WI38 (cell line): ENCODE measurements at regions not wholly inside any gene's neighbourhood (a gene's known extent, or its start where the extent isn't known, plus 50 kb on each side); places are given as distances from the start of the nearest gene placed in this dataset.
"Not testable (repeated sequence)": the region's sequence is repeated elsewhere in the genome, so short reads cannot be mapped to it uniquely, and the experiment has no call there.

Source experiments
- H3K4me3 ChIP-seq: 2 replicates; pipeline ENCODE4 v1.5.1; 2011; ENCODE audit warnings: low read depth, mild to moderate bottlenecking, control low read depth, low read length
- TF ChIP-seq, protein P1 (sequence below): IDR thresholded peaks from 2 replicates; pipeline ENCODE4 v1.5.1; 2012; ENCODE audit warnings: low read depth, mild to moderate bottlenecking, control low read depth, low read length

DNA sequence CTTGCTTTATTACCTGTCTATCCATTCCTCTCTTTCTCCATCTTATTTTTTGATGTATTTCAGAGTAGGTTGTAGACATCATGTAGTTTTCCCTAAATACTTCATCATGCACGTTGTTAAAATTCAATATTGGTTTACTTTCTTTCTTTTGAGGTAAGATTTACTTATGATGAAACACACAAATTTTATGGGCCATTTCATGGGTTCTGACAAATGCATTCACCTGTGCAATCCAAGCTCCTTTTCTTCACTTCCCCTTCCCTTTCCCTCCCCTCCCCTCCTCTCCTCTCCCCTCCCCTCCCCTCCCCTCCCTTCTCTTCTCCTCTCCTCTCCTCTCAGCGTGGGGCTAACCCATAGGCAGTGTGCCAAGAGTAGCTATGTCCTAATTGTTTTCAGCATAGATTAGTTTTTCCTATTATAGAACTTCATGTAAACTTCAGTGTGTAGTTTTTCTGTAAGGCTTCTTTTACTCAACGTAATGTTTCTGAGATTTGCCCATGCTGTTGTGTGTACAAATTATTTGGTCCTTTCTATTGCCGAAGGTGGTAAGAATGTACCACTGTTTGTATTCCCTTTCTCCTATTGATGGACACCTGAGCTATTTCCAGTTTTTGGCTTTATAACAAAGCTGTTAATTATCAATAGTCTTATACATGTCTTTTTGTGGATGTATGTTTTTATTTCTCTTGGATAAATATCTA lies 92.9 kb upstream of the CLINT1 start:
- no peak overlapping the region for H3K4me3 ChIP-seq
- TF ChIP-seq, protein P1, sequence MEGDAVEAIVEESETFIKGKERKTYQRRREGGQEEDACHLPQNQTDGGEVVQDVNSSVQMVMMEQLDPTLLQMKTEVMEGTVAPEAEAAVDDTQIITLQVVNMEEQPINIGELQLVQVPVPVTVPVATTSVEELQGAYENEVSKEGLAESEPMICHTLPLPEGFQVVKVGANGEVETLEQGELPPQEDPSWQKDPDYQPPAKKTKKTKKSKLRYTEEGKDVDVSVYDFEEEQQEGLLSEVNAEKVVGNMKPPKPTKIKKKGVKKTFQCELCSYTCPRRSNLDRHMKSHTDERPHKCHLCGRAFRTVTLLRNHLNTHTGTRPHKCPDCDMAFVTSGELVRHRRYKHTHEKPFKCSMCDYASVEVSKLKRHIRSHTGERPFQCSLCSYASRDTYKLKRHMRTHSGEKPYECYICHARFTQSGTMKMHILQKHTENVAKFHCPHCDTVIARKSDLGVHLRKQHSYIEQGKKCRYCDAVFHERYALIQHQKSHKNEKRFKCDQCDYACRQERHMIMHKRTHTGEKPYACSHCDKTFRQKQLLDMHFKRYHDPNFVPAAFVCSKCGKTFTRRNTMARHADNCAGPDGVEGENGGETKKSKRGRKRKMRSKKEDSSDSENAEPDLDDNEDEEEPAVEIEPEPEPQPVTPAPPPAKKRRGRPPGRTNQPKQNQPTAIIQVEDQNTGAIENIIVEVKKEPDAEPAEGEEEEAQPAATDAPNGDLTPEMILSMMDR, result no peak

DNA sequence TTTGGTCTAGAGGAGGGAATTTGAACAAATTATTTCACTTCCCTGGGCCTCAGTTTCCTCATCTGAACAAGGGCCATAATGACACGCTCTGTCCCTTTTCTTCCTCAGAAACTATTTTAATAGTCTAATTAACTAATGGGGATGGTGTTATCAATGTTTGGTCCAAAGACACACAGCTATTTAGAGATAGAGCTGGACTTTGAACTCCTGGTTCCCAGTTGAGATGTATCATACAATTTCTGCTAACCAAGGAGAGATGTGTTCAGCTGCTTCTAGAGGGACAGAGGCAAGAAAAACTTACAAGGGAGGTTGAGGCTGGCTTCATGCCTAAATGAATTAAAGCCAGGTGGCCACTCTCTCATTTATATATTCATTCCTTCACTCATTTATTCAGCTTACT lies 90.6 kb upstream of the CLINT1 start:
- TF ChIP-seq, protein P1, result no peak

DNA sequence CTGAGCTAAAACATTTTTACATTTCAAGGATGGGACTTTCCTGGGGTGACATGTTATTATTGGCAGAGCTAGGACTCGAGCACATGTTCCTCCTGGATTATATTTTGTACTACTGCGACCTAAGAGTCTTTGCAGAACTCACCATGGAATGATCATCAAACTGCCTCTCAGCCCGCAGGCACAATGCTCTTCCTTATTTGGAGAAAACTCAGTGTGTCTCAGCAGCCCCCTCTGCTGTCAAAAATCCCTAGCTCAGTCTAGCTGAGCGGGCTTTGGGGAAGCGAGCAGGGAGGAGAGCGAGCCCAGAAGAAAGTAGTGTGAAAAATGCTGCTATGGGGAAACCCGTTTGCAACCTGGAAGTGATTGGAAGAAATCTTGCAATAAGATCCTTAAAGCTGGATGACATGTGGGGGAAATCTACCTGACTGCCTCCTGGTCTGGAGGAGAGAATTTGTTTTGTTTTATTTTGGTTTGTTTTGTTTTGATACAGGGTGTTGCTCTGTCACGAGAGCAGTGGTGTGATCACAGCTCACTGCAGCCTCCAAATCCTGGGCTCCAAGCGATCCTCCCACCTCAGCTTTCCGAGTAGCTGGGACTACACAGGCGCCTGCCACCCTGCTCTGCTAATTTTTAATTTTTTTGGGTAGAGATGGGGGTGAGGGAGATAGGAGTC lies 89.9 kb upstream of the CLINT1 start:
- peak overlapping the region; percentile 2; the same call in 1 of the 2 replicates for H3K4me3 ChIP-seq
- TF ChIP-seq, protein P1, result peak; percentile 76

More for the DNA sequence above, 90.6 kb upstream of the CLINT1 start:
- no peak overlapping the region for H3K4me3 ChIP-seq

DNA sequence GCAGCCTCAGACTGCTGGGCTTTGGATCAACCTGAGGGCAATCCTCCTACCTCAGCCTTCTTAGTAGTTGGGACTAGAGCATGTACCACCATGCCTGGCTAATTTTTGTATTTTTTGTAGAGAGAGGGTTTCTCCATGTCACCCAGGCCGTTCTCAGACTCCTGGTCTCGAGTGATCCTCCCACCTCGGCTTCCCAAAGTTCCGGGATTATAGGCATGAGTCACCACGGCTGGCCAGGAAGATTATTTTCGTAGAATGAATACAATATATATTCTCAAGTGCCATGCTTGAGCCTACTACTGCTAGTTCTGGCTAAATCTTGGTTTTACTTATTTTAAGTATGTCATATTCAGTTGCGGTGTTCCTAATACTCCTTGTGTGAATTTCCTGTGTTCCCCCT lies 88.2 kb upstream of the CLINT1 start:
- no peak overlapping the region for H3K4me3 ChIP-seq
- TF ChIP-seq, protein P1, result no peak

DNA sequence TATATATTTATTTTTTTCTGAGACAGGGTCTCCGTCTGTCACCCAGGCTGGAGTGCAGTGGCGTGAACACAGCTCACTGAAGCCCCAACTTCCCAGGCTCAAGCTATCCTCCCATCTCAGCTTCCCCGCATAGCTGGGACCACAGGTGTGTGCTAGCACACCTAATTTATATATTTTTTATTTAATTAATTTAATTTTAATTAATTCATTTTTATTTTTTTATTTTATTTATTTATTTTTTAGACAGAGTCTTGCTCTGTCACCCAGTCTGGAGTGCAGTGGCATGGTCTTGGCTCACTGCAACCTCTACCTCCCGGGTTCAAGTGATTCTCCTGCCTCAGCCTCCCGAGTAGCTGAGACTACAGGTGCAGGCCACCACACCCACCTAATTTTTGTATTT lies 86.9 kb upstream of the CLINT1 start:
- H3K4me3 ChIP-seq, result not testable (repeated sequence)

DNA sequence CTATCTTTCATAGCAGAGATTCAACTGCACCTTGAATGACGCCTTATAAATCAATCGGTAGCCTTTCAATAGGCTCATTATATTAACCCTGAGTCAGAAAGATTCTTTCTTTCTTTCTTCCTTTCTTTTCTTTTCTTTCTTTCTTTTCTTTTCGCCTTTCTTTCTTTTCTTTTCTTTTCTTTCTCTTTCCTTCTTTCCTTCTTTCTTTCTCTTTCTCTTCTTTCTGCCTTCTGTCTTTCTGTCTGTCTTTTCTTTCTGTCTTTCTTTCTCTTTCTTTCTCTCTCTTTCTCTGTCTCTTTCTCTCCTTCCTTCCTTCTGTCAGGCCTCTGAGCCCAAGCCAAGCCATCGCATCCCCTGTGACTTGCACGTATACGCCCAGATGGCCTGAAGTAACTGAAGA lies 86.0 kb upstream of the CLINT1 start:
- no peak overlapping the region for H3K4me3 ChIP-seq
- TF ChIP-seq, protein P1, result no peak

DNA sequence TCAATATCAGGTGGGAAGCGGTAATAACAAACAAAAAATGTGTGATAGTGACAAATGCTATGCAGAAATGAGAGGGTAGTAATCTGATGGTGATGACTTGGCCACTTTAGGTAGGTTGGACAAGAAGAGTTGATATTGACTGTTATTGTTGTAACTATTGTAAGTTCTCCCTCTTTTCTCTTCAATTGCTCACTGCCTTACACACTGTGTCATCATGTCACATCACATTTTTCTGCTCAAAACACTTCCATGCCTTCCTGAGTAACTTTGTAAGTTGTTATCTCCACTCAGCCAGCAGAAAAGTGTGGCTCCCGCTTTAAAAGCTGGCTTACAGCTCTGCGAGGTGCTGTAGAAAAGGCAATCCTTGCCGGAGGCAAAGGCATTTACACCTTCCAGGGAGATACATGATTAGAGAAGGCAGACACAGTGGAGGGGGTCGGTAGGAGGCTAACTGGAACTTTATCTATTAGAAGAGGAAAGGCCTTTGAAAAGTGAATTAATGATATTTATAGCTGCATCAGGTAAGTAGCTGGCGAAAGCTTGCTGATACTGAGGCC lies 85.2 kb upstream of the CLINT1 start:
- H3K4me3 ChIP-seq, result no peak overlapping the region
- TF ChIP-seq, protein P1, result no peak
